ENCODE measurements at regions not wholly inside any gene's neighbourhood (a gene's known extent, or its start where the extent isn't known, plus 50 kb on each side); places are given as distances from the start of the nearest gene placed in this dataset.

DNA sequence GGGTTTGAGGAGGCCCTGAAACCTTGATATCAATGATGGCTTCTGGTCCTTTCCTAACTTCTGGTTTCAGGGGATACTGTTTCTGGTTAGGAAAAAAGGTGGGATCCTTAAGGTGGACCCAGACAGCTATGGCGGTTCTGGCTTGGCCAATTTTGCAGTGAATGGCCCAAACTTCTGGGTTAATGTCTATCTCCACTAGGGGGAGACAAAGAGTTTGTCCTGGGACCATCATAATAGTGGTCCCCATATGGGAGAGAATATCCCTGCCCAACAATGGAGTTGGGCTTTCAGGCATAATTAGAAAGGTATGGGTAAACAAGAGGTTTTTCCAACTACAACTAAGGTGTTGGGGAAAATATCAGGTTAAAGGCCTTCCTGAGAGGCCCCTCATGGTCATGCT lies 273.5 kb downstream of the CALCRL start:
- Histone ChIP-seq H3K4me1 (ENCODE audit: control insufficient read depth, extremely low read depth, insufficient read depth, low read length) (no peaks in the 10 kb centered on the region), H3K27ac (ENCODE audit: control insufficient read depth, insufficient read depth, low read length) (no peak overlapping the region), H4K20me1 (ENCODE audit: control insufficient read depth, extremely low read depth, insufficient read depth, low read length) (no peaks in the 10 kb centered on the region), H2AFZ (ENCODE audit: control insufficient read depth, low read length) (no peak overlapping the region), H3K9me3 (ENCODE audit: control insufficient read depth, low read depth, low read length) (no peaks in the 10 kb centered on the region), H3K9ac (ENCODE audit: control insufficient read depth, extremely low read depth, insufficient read depth, low read length) (no peak overlapping the region), H3K36me3 (ENCODE audit: control insufficient read depth in 2 of 2, extremely low read depth in 1 of 2, insufficient read depth in 2 of 2, low read length in 2 of 2) (no peaks in the 10 kb centered on the region), H3K79me2 (ENCODE audit: control insufficient read depth, insufficient read depth, low read length) (no peaks in the 10 kb centered on the region), H3K4me3 (ENCODE audit: control insufficient read depth in 2 of 3, extremely low read depth in 1 of 3, insufficient read depth in 2 of 3, low read depth in 1 of 3, low read length in 3 of 3) (no peak overlapping the region), H3K9me1 (ENCODE audit: control insufficient read depth, extremely low read depth, insufficient read depth, low read length) (no peaks in the 10 kb centered on the region), H3K4me2 (ENCODE audit: control insufficient read depth, extremely low read depth, insufficient read depth, low read depth, low read length) (no peak overlapping the region), H3K27me3 (ENCODE audit: control insufficient read depth, extremely low read depth, insufficient read depth, low read length) (no peaks in the 10 kb centered on the region)
- dilution Hi-C loops (cut with MboI; ENCODE audit: extremely low pct_ligation_motif_present, low sequenced_read_pairs), result no loop called here
- no peak for DNase-seq (ENCODE audit: low read depth, low spot score)
- no peak for FAIRE-seq
- TF ChIP-seq, protein P1, sequence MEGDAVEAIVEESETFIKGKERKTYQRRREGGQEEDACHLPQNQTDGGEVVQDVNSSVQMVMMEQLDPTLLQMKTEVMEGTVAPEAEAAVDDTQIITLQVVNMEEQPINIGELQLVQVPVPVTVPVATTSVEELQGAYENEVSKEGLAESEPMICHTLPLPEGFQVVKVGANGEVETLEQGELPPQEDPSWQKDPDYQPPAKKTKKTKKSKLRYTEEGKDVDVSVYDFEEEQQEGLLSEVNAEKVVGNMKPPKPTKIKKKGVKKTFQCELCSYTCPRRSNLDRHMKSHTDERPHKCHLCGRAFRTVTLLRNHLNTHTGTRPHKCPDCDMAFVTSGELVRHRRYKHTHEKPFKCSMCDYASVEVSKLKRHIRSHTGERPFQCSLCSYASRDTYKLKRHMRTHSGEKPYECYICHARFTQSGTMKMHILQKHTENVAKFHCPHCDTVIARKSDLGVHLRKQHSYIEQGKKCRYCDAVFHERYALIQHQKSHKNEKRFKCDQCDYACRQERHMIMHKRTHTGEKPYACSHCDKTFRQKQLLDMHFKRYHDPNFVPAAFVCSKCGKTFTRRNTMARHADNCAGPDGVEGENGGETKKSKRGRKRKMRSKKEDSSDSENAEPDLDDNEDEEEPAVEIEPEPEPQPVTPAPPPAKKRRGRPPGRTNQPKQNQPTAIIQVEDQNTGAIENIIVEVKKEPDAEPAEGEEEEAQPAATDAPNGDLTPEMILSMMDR (optimal IDR thresholded peaks at IDR 0.05 in 1 of 3, IDR thresholded peaks at IDR 0.05 in 1 of 3, conservative IDR thresholded peaks at IDR 0.05 in 1 of 3; ENCODE audit: extremely low read depth in 1 of 3, insufficient read depth in 2 of 3, low read length in 3 of 3), result peak; percentile 32 to 47 (median 40)
- no peak for TF ChIP-seq EZH2 (IDR thresholded peaks at IDR 0.05; ENCODE audit: low read length)

DNA sequence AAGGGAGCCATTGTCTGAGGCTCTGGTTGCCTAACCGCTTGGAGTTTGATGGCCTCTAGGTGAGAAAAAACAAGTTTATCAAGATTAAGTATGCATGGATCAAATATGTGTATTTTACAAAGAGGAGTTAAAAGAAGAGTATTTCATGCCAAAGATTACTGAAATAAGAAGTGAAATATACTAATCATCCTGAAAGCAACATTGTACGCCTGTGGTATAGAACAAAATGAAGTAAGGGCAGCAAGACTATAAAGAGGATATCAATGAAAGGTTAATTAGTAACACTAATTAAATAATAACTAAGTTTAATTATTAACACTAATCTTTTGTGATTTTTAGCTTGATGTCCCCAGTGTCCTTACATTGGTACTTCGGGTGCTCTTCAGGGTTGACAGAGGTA lies 276.7 kb downstream of the CALCRL start:
- TF ChIP-seq, protein P1 (optimal IDR thresholded peaks at IDR 0.05 in 1 of 3, IDR thresholded peaks at IDR 0.05 in 1 of 3, conservative IDR thresholded peaks at IDR 0.05 in 1 of 3; ENCODE audit: extremely low read depth in 1 of 3, insufficient read depth in 2 of 3, low read length in 3 of 3), result no peak
- TF ChIP-seq EZH2 (IDR thresholded peaks at IDR 0.05; ENCODE audit: low read length), result no peak
- Histone ChIP-seq H3K4me1 (ENCODE audit: control insufficient read depth, extremely low read depth, insufficient read depth, low read length) (no peaks in the 10 kb centered on the region), H3K27me3 (ENCODE audit: control insufficient read depth, extremely low read depth, insufficient read depth, low read length) (no peaks in the 10 kb centered on the region), H3K27ac (ENCODE audit: control insufficient read depth, insufficient read depth, low read length) (no peak overlapping the region), H3K4me3 (ENCODE audit: control insufficient read depth in 2 of 3, extremely low read depth in 1 of 3, insufficient read depth in 2 of 3, low read depth in 1 of 3, low read length in 3 of 3) (no peak overlapping the region), H3K4me2 (ENCODE audit: control insufficient read depth, extremely low read depth, insufficient read depth, low read depth, low read length) (no peak overlapping the region), H3K79me2 (ENCODE audit: control insufficient read depth, insufficient read depth, low read length) (no peaks in the 10 kb centered on the region), H3K9ac (ENCODE audit: control insufficient read depth, extremely low read depth, insufficient read depth, low read length) (no peak overlapping the region), H3K9me3 (ENCODE audit: control insufficient read depth, low read depth, low read length) (no peaks in the 10 kb centered on the region), H4K20me1 (ENCODE audit: control insufficient read depth, extremely low read depth, insufficient read depth, low read length) (no peaks in the 10 kb centered on the region), H2AFZ (ENCODE audit: control insufficient read depth, low read length) (no peak overlapping the region), H3K9me1 (ENCODE audit: control insufficient read depth, extremely low read depth, insufficient read depth, low read length) (no peaks in the 10 kb centered on the region), H3K36me3 (ENCODE audit: control insufficient read depth in 2 of 2, extremely low read depth in 1 of 2, insufficient read depth in 2 of 2, low read length in 2 of 2) (no peaks in the 10 kb centered on the region)
- FAIRE-seq (no peak), DNase-seq (ENCODE audit: low read depth, low spot score) (no peak)
- dilution Hi-C loops (cut with MboI; ENCODE audit: extremely low pct_ligation_motif_present, low sequenced_read_pairs), result no loop called here

Data from keratinocyte (primary cell).